Superior temporal gyrus (tissue), 1 donor: ENCODE measurements at regions not wholly inside any gene's neighbourhood (a gene's known extent, or its start where the extent isn't known, plus 50 kb on each side); places are given as distances from the start of the nearest gene placed in this dataset.

Source experiments
- DNase-seq: peaks from one replicate; pipeline ENCODE4 v3.0.0-alpha.2; 2016; ENCODE audit errors: extremely low spot score

DNA sequence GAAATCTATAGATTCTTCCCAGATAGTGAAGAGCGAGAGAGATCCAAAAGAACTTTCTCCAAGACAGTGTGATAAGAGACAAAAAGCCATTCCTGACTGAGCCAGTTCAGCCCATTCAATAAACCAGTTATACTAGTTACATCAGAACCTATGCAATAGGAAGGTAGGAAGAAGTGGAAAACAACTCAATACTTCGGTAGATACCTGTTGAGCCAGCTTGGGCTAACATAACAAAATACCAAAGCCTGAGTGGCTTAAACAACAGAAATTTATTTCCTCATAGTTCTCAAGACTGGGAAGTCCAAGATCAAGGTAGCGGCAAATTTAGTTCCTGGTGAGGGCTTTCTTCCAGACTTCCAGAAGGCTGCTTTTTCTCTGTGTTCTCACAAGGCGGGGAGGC lies 214.5 kb upstream of the GRAMD2B start:
- no peak for DNase-seq

DNA sequence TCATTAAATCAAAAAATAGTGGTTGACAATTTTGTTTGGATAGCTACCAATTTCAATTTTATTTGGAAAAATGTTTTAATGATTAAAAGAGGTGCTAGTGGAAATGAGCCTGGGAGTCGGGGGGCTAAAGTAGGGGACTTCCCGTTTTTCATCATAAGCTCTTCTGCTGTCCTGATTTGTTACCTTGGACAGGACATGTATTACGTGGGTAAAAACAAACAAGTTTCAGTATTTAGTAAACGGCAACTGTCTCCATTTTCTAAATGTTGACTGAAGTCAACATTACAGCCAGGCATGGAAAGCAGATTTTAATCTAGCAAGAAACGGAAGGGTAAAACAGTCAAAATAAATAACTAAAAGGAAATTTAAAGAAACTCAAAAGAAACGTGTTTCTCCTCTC lies 212.3 kb upstream of the GRAMD2B start:
- DNase-seq: no peak

GRCh38 chr5:126219616-126220015 lies 203.6 kb upstream of the GRAMD2B start:
- no peak for DNase-seq

- DNase-seq: no peak
Measured at GRCh38 chr5:126220725-126221124, 202.5 kb upstream of the GRAMD2B start.

DNA sequence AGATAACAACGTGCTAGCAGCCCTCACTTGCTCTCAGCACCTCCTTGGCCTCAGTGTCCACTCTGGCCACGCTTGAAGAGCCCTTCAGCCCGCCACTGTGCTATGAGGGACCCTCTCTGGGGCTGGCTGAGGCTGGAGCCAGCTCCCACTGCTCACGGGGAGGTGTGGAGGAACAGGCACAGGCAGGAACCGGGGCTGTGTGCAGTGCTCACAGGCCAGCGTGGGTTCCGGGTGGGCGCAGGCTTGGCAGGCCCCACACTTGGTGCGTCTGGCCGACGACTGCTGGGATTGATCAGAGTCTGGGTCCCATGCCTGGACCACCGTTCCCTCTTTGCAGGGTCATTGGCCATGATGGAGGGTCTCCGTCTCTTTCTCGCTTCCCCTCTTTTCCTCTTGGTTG lies 194.3 kb upstream of the GRAMD2B start:
- DNase-seq: no peak

GRCh38 chr5:126233256-126233655 lies 190.0 kb upstream of the GRAMD2B start:
- no peak for DNase-seq

DNA sequence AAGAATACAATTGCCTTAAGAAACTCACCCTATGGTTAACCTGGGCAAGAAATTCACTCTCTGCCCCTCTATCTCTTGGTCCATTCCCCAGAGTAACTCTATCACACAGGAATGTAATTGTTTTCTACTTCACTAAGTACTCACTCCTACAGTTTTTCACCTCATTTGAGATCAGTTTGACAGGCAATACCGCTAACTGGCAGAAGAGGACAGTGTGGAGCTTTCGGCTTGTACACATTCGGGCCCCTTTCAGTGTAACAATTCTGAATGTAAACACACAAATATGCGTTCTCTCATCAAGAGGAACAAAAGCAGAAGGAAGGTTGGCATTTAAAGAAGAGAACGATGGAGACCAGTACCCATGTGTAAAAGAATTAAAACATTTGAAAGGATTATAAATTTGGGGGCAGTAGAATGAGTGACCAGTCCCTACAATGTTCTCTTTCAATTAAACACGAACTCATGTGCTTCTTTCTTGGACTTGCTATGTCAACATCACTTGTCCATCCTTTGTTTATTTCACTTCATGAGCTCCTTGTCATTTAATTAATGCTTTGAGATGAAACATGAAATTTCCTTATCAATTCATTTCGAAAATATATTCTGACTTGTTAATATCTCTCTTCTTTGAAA lies 188.5 kb upstream of the GRAMD2B start:
- DNase-seq: peak; percentile 34

DNA sequence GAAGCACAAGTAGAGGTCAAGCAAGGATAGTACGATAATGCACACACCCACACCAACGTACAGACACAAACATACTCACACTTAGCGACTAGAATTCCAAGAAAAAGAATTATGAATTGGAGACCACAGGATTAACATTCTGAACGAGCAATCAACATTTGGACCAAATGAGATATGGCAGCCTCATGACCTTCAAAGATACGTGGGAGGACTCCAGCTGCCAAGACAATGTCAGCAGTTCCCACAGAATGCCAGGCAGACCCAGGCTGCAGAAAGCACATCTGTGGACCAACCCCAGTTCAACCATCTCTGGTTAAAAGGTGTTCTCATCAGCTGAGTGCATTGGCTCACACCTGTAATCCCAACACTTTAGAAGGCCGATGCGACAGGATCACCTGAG lies 187.6 kb upstream of the GRAMD2B start:
- DNase-seq: no peak

DNA sequence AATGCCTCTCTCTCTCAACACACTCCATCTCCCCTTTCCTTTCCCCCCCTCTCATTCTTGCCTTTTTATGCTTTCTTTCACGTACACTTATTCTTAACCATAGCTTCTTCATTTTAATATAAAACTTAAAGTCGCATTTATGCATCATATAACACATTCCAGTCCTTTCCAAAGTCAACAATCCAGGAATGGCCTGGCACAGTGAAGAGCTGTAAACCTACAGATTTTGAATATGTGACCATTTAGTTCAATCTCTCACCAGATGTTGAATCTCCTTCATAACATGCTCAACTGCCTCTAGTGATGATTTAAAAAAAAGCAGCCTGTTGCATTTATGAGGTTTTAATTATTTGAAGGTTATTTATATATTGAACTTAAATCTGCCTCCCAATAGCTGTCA lies 186.2 kb upstream of the GRAMD2B start:
- no peak for DNase-seq

DNA sequence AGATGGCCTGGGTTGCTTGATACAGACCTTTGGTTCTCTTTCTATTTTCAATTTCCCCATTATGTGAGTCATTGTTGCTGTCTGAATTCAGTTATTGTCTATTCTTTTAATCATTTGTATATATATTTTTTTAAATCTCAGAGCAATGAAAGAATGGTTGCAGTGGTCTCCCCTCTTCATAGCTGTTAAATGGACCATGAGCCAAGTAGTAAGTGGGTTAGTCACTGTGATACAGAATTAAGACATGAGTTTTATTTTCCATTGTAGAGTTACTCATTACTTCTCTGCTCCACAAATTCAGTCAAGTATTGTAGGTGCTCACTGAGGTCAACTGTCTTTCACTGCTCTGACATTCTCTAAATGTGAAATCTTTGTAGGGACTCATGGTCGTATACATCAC lies 174.6 kb upstream of the GRAMD2B start:
- DNase-seq: no peak

DNA sequence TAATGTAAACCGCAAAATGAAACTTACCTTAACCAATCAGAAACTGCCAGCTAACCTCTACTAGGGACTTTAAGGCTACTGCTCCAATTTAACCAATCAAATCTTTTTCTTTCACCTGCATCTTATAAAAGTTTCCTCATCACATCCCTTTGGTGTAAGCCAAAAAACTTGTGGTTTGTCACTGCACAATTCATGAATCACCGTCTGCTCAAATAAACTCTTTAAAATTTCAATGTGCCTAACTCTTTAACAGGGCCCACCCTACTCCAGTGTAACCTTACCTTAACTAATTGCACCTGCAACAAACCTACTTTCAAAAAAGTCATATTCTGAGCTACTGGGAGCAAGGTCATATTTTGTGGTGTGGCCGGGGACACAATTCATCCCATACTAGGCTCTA lies 172.2 kb upstream of the GRAMD2B start:
- no peak for DNase-seq

DNA sequence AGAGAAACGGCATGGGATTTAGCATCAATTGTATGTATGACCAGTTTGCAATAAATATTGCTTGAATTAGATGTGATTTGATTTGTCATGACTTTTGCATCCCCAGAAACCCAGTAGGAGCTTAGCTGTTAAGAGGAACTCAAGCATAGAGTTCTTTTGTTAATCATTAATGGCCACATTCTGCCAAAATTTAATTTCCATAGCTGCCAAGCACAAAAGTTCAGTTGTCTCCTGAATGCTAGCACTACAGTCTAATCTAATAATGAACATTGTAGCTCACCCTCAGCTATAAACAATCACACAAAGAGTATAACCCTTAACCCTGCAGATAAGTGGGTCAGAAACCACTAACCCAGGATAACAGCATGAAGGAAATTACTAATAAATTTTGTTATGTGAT lies 169.8 kb upstream of the GRAMD2B start:
- no peak for DNase-seq

- no peak for DNase-seq
Measured at GRCh38 chr5:126263591-126264184, 159.5 kb upstream of the GRAMD2B start.

- DNase-seq: no peak
Measured at GRCh38 chr5:126265917-126266316, 157.3 kb upstream of the GRAMD2B start.

GRCh38 chr5:126267438-126267837 lies 155.8 kb upstream of the GRAMD2B start:
- DNase-seq: no peak

DNA sequence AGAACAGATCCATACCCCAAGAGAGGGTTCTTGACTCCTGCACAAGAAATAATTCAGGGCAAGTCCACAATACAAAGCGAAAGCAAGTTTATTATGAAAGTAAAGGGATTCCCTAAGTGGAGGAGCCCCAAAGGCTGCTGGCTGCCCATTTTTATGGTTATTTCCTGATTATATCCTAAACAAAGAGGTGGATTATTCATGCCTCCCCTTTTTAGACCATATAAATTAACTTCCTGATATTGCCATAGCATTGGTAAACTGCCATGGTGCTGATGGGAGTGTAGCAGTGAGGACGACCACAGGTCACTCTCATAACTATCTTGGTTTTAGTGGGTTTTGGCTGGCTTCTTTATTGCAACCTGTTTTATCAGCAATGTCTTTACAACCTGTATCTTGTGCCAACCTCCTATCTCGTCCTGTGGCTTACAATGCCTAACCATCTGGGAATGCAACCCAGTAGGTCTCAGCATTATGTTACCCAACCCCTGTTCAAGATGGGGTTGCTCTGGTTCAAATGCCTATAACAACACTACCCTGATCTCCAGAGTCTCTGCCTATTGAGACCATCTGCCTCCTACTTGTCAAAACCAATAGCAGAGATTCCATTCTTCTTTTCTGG lies 154.4 kb upstream of the GRAMD2B start:
- no peak for DNase-seq

DNA sequence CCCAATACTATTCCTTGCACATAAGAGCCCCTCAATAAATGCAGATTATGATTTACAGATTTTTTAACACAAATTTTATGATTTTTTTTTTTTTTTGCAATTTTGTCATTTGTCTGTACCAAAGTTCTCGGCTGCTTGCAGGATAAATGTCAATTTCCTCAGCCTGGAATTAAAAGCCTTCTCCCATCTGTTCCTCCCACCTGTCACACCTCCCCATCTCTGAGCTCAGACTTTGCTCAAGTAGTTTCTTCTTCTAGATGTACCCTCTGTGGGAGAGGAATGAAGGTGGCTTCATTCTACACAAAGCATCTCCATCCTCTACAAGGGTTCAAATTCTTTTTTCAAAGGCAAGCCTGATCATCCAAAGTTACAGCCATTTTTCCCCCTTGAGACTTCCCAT lies 153.7 kb upstream of the GRAMD2B start:
- no peak for DNase-seq

DNA sequence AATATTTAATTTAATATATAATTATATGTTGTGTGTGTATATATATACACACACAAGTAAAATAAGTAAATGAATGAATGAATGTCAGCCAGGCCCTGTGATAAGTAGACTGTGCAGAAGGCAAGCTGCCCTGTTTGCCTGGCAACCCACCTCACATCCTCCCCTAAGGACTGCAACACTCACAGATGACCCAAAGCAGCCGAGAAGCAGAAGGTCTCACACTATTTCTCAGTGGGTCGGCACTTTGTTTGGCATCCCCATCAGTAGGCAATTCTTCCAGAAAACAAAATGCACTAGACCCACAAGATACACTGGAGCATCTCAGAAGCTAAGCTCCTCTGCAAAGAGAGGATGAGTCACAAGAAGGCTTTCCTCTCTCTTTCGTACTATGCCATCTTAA lies 152.1 kb upstream of the GRAMD2B start:
- DNase-seq: no peak

DNA sequence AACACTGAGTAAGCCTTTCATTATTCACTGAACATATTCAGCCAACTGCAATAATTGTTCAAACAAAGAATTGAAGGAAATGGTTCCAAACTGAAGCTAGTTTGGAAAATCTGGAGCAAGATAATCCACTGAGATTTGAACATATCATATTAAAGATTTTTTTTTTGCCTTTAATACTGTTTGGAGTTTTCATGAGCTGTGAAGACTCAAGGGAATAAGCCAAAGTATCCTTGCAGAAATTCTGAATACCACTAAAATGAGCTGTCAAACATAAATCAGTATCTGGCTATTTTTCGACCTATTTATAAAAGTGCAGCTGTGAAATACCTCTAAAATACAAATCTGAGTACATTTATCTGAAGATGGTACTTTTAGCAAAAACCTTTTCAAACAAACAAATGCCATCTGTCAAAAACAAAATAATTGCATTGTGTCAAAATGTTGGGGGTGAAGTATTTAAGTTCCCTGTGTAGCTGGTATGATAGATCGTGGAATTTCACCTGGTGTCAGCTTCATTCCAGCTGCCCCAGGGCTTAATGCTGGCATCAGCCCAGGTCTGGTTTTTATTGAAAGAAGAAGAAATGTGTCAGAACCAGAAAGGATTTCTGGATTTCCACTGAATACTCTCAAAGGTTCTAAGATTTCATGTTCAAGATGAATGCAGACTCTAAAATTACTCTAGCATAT lies 149.0 kb upstream of the GRAMD2B start:
- no peak for DNase-seq

- DNase-seq: no peak
Measured at GRCh38 chr5:126274763-126275125, 148.5 kb upstream of the GRAMD2B start.

DNA sequence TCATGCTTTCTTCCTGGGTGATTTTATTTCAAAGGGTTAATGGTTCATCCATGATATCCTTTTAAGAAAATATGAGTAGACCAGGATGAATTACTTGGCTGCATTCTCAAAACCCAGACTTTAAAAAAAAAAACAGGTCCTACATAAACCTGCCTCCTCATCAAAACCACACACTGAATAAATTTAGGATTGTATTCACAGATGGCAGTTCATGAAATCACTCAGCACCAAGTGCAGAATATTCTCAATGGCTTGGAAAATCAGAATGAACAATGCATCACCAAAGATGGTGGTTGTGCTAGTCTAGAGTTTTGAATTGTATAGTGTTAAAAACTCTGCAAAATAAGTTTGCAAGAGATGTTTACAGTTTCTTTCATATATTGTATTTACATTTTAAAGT lies 145.4 kb upstream of the GRAMD2B start:
- no peak for DNase-seq

DNA sequence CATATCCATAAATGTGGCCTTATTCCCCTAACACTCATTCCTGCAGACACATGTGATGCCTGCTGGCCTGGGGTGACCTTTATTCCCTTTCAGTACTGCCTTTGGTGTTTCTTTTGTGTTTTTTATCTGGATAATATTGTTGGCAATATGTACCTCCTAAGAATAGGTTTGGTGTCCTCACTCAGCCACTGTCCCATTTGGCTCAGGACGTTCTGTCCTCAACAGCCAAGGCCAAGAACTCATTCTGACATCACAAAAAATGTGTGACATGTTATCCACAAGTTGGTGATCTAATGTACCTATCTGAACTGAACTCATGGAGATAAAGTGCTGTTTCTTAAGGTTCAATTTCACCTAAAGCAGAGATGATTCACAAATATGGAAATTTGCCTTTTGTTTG lies 142.9 kb upstream of the GRAMD2B start:
- DNase-seq: no peak

- peak; percentile 59 for DNase-seq
Measured at GRCh38 chr5:126280846-126281245, 142.4 kb upstream of the GRAMD2B start.
